Posterior cingulate gyrus (tissue), 11 donors: ENCODE measurements at regions not wholly inside any gene's neighbourhood (a gene's known extent, or its start where the extent isn't known, plus 50 kb on each side); places are given as distances from the start of the nearest gene placed in this dataset.
"Not testable (repeated sequence)": the region's sequence is repeated elsewhere in the genome, so short reads cannot be mapped to it uniquely, and the experiment has no call there.

Experiments used
- DNase-seq, 10 donors: peaks; one replicate each; pipeline versions ENCODE4 v3.0.0 to v3.0.0-alpha.2; 2020 to 2021; ENCODE audit warnings: mixed read lengths in 3 of 10
- intact Hi-C: fragments of 100-400 bp; cut with DNase I; formaldehyde crosslinking; loops from one replicate; pipeline ENCODE4 v1.15.1; 2023

GRCh38 chr3:116512281-116512680, 67.0 kb upstream of the LSAMP start:
- no peak for DNase-seq
- intact Hi-C loops, result no loop called here

GRCh38 chr3:116512931-116513330, 67.6 kb upstream of the LSAMP start:
- intact Hi-C loops, result no loop called here
- DNase-seq, result no peak

- intact Hi-C loops, result no loop called here
Observed at GRCh38 chr3:116515973-116516372, 70.7 kb upstream of the LSAMP start.

GRCh38 chr3:116517308-116517707, 72.0 kb upstream of the LSAMP start:
- intact Hi-C loops, result no loop called here
- DNase-seq, result no peak

More at GRCh38 chr3:116515973-116516372, 70.7 kb upstream of the LSAMP start:
- DNase-seq, result no peak

GRCh38 chr3:116519101-116519500, 73.8 kb upstream of the LSAMP start:
- DNase-seq, result peak in 1 of 10 donors; percentile 75
- intact Hi-C loops, result not testable (repeated sequence)

GRCh38 chr3:116519823-116520222, 74.5 kb upstream of the LSAMP start:
- intact Hi-C loops, DNase-seq: not testable (repeated sequence)

GRCh38 chr3:116524453-116525210, 79.3 kb upstream of the LSAMP start:
- intact Hi-C loops, result no loop called here
- DNase-seq, result no peak

- no peak for DNase-seq
- intact Hi-C loops, result no loop called here
Observed at GRCh38 chr3:116552246-116552645, 107.0 kb upstream of the LSAMP start.

- intact Hi-C loops, result no loop called here
- no peak for DNase-seq
Observed at GRCh38 chr3:116553355-116553754, 108.1 kb upstream of the LSAMP start.

GRCh38 chr3:116561529-116561928, 116.2 kb upstream of the LSAMP start:
- intact Hi-C loops, result no loop called here
- DNase-seq, result no peak

- no peak for DNase-seq
- intact Hi-C loops, result no loop called here
Observed at GRCh38 chr3:116563351-116563750, 118.1 kb upstream of the LSAMP start.

GRCh38 chr3:116566478-116566960, 121.2 kb upstream of the LSAMP start:
- DNase-seq, result no peak
- intact Hi-C loops, result no loop called here

GRCh38 chr3:116569611-116570010, 124.3 kb upstream of the LSAMP start:
- intact Hi-C loops, result no loop called here
- no peak for DNase-seq

GRCh38 chr3:116579840-116580239, 129.7 kb upstream of the TUSC7 start:
- intact Hi-C loops, result no loop called here
- no peak for DNase-seq

GRCh38 chr3:116586285-116586944, 123.2 kb upstream of the TUSC7 start:
- intact Hi-C loops, result no loop called here
- DNase-seq, result no peak

- no peak for DNase-seq
- intact Hi-C loops, result no loop called here
Observed at GRCh38 chr3:116591236-116591635, 118.3 kb upstream of the TUSC7 start.

GRCh38 chr3:116601206-116601605, 108.4 kb upstream of the TUSC7 start:
- intact Hi-C loops, result no loop called here
- DNase-seq, result no peak

- DNase-seq, result peak in 6 of 10 donors; percentile 8 to 83 (median 50)
- intact Hi-C loops, result no loop called here
Observed at GRCh38 chr3:116607205-116607604, 102.4 kb upstream of the TUSC7 start.

GRCh38 chr3:116610124-116610523, 99.5 kb upstream of the TUSC7 start:
- DNase-seq, result no peak
- intact Hi-C loops, result no loop called here

GRCh38 chr3:116614795-116615362, 94.7 kb upstream of the TUSC7 start:
- intact Hi-C loops, result loop anchor here (5.0 kb wide), 1 partner anchor 142 kb away; no protein-coding TSS in a partner anchor
- no peak for DNase-seq

GRCh38 chr3:116618138-116618537, 91.4 kb upstream of the TUSC7 start:
- no peak for DNase-seq
- intact Hi-C loops, result loop anchor here (5.0 kb wide), 1 partner anchor 139 kb away; no protein-coding TSS in a partner anchor
